ENCODE measurements at regions not wholly inside any gene's neighbourhood (a gene's known extent, or its start where the extent isn't known, plus 50 kb on each side); places are given as distances from the start of the nearest gene placed in this dataset.

GRCh38 chr3:87420171-87420570 is 143.8 kb upstream of the POU1F1 start:
- DNase-seq (ENCODE audit: low read depth in 3 of 3): no peak

GRCh38 chr3:87414271-87414670 is 137.9 kb upstream of the POU1F1 start:
- no peak for DNase-seq (ENCODE audit: low read depth in 3 of 3)

- DNase-seq (ENCODE audit: low read depth in 3 of 3): no peak
Observed at GRCh38 chr3:87413814-87414213, 137.4 kb upstream of the POU1F1 start.

GRCh38 chr3:87410110-87410509 is 133.7 kb upstream of the POU1F1 start:
- DNase-seq (ENCODE audit: low read depth in 3 of 3): no peak

GRCh38 chr3:87398168-87398801 is 121.9 kb upstream of the POU1F1 start:
- DNase-seq (ENCODE audit: low read depth in 3 of 3): no peak

GRCh38 chr3:87397211-87397610 is 120.8 kb upstream of the POU1F1 start:
- DNase-seq (ENCODE audit: low read depth in 3 of 3): no peak

GRCh38 chr3:87390821-87391220 is 114.4 kb upstream of the POU1F1 start:
- no peak for DNase-seq (ENCODE audit: low read depth in 3 of 3)

- no peak for DNase-seq (ENCODE audit: low read depth in 3 of 3)
Observed at GRCh38 chr3:87390353-87390752, 114.0 kb upstream of the POU1F1 start.

GRCh38 chr3:87375231-87375682 is 98.9 kb upstream of the POU1F1 start:
- DNase-seq (ENCODE audit: low read depth in 3 of 3): no peak

GRCh38 chr3:87370007-87370406 is 93.6 kb upstream of the POU1F1 start:
- no peak for DNase-seq (ENCODE audit: low read depth in 3 of 3)

- DNase-seq (ENCODE audit: low read depth in 3 of 3): no peak
Observed at GRCh38 chr3:87367736-87368135, 91.4 kb upstream of the POU1F1 start.

GRCh38 chr3:87363721-87364120 is 87.3 kb upstream of the POU1F1 start:
- DNase-seq (ENCODE audit: low read depth in 3 of 3): no peak

- DNase-seq (ENCODE audit: low read depth in 3 of 3): no peak
Observed at GRCh38 chr3:87361956-87362355, 85.6 kb upstream of the POU1F1 start.

GRCh38 chr3:87361271-87361670 is 84.9 kb upstream of the POU1F1 start:
- no peak for DNase-seq (ENCODE audit: low read depth in 3 of 3)

GRCh38 chr3:87359826-87360225 is 83.4 kb upstream of the POU1F1 start:
- DNase-seq (ENCODE audit: low read depth in 3 of 3): no peak

- no peak for DNase-seq (ENCODE audit: low read depth in 3 of 3)
Observed at GRCh38 chr3:87359025-87359424, 82.6 kb upstream of the POU1F1 start.

GRCh38 chr3:87358066-87358465 is 81.7 kb upstream of the POU1F1 start:
- no peak for DNase-seq (ENCODE audit: low read depth in 3 of 3)

- no peak for DNase-seq (ENCODE audit: low read depth in 3 of 3)
Observed at GRCh38 chr3:87354398-87354797, 78.0 kb upstream of the POU1F1 start.

GRCh38 chr3:87351937-87352336 is 75.6 kb upstream of the POU1F1 start:
- DNase-seq (ENCODE audit: low read depth in 3 of 3): no peak

GRCh38 chr3:87350367-87351199 is 74.2 kb upstream of the POU1F1 start:
- DNase-seq (ENCODE audit: low read depth in 3 of 3): no peak

- no peak for DNase-seq (ENCODE audit: low read depth in 3 of 3)
Observed at GRCh38 chr3:87349833-87350232, 73.4 kb upstream of the POU1F1 start.

- DNase-seq (ENCODE audit: low read depth in 3 of 3): no peak
Observed at GRCh38 chr3:87336761-87337160, 60.4 kb upstream of the POU1F1 start.

- DNase-seq (ENCODE audit: low read depth in 3 of 3): no peak
Observed at GRCh38 chr3:87335931-87336330, 59.5 kb upstream of the POU1F1 start.
